NCI-H82 (cell line): ENCODE measurements at regions not wholly inside any gene's neighbourhood (a gene's known extent, or its start where the extent isn't known, plus 50 kb on each side); places are given as distances from the start of the nearest gene placed in this dataset.
"Not testable (repeated sequence)": the region's sequence is repeated elsewhere in the genome, so short reads cannot be mapped to it uniquely, and the experiment has no call there.

Experiments used
- DNase-seq: peaks from one replicate; lab custom pipeline; 2025; lab: John Stamatoyannopoulos, UW

DNA sequence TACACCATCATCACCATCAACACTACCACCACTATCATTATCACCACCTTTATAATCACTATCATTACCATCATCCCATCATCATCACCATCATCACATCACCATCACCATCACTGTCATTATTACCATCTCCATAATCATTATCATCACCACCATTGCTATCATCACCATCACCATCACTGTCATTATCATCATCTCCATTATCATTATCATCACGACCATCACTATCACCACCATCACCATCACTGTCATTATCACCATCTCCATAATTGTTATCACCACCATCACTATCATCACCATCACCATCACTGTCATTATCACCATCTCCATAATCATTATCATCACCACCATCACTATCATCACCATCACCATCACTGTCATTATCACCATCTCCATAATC is 279.6 kb upstream of the HS6ST1 start:
- DNase-seq, result not testable (repeated sequence)

DNA sequence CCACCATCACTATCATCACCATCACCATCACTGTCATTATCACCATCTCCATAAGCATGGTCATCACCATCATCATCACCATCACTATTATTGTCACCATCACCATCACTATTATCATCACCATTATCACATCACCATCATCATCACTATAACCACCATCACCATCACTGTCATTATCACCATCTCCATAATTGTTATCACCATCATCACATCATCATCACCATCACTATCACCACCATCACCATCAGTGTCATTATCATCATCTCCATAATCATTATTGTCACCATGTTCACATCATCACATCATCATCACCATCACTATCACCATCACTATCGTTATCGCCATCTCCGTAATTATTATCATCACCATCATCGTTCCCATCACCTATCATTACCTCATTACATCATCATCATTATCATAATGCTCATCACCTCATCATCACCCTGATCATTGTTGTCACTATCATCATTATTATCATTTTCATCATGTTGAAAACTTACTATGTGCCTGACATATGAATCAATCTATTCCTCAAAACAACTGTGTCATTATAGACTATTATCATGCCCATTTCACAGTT is 280.3 kb upstream of the HS6ST1 start:
- DNase-seq, result no peak

GRCh38 chr2:128599700-128600099 is 281.0 kb upstream of the HS6ST1 start:
- DNase-seq, result no peak

DNA sequence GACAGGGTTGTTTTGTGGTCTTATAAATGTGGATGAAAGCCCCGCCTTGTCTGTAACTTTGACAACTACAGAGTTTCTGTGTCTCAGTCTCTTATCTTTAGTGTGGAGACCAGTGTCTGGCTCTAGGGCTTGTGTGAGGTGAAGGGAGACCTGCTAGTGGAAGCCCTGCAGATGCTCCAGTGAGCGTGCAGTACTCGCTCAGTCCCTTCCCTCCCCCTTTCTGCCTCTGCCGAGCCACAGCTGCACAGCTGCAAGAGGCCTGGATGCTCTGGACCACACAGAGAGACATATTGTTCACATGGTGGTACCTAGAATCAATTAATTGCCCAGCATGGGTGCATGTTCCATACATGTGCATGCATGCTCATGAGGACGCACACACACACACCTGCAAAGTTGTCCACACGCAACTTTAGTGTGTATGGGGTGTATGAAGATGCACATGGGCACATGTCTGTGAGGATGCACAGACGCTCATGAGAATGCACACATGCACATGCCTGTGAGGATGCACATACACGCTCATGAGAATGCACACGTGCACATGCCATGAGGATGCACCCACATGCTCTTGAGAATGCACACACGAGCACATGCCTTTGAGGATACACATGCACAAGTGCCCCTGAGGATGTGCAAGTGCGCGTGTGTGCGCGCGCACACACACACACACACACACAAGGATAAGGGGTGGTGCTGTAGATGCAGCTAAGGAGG is 282.1 kb upstream of the HS6ST1 start:
- DNase-seq, result no peak

DNA sequence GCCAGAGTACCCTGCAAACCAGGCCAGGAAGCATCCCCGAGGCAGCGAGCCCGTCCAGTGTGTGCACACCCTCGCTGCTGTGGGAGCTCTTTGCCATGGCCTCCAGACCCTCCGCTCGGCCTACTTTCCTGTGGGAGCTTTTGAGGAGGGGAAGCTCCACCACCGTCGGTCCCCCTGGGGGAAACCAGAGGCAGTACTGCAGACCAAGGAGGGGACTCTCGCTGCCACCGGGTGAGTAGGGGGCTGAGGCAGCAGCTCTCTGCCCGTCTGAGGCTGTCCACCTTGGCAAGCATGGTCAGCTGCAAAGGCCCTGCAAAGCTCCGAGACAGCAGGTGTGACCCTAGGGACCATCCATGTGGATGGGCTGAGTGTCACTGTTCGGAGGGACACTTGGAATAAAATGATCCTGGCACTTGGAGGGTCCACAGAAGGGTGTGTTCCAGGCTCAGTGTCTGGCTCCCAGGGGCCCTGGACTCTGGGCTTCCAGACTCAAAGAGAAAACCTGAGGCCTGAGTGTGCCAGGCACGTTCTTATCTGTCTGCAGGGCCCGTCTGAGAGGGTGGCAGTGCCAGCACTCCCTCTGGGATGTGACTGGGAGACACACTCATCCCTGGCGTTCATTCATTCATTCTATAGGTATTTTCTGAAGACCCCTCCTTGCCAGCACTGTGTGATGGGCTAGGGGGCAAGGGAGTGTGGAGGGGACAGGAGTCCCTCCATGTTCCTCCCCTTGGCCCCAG is 282.8 kb upstream of the HS6ST1 start:
- no peak for DNase-seq

DNA sequence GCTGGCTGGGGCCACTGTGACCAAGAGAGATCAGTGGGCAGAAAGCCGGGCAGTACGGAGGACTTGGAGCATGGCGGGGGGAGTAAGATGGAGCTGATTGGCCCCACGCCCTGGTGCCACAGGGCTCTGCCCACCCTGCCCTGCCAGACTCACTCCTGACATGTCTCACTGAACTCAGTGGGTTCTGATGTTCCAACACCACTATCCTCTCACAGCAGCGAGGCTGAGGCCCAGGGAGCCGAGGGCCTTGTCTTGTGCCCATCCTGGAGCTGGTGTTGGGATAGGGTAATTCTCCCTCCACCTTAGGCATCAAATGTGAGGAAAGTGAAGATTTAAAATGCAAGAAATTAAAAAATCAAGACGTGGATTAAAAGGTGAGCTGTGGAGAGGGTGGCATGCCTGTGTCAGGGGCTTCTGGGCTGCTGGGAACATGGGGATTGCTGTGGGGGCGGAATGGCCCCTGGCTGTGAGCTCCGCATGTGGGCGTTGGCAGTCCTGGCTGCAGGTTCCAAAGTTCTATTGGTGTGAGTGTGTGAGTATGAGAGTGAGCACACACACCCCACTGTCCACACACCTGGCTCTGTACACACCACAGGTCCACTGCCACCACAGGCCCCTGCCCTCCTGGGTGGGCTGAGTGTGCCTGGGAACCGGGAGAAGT is 283.5 kb upstream of the HS6ST1 start:
- no peak for DNase-seq

- no peak for DNase-seq
Measured at GRCh38 chr2:128602699-128603101, 284.0 kb upstream of the HS6ST1 start.

- no peak for DNase-seq
Measured at GRCh38 chr2:128603411-128603924, 284.8 kb upstream of the HS6ST1 start.

- DNase-seq, result no peak
Measured at GRCh38 chr2:128604045-128604444, 285.4 kb upstream of the HS6ST1 start.

DNA sequence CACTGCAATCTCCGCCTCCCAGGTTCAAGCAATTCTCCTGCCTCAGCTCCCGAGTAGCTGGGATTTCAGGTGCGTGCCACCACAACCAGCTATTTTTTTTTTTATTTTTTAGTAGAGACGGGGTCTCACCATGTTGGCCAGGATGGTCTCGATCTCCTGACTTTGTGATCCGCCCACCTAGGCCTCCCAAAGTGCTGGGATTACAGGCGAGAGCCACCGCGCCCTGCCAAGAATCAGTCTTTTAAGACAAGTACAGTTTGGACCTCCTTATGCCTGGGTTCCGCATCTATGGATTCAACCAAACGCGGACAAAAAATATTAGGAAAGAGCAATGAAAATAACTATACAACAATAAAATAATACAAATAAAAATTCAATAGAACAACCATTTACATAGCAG is 285.9 kb upstream of the HS6ST1 start:
- not testable (repeated sequence) for DNase-seq

- no peak for DNase-seq
Measured at GRCh38 chr2:128605421-128605820, 286.8 kb upstream of the HS6ST1 start.

DNA sequence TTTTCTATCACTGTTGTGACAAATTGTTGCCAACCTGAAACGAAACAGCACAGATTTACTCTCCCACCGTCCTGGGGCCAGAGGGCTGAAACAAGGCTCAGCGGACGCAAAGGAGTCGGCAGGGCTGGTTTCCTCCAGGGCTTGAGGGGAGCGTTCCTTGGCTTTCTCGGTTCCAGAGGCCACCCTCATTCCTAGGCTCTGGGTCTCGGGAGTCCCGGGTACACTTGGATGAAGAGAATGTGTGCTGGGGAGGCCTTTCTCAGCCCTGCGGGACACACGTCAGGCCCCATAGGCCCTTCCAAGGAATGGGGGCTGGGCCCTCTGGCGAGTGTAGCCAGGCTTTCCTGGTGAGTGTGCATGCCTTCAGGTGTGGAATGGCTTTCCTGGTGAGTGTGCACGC is 287.3 kb upstream of the HS6ST1 start:
- no peak for DNase-seq

DNA sequence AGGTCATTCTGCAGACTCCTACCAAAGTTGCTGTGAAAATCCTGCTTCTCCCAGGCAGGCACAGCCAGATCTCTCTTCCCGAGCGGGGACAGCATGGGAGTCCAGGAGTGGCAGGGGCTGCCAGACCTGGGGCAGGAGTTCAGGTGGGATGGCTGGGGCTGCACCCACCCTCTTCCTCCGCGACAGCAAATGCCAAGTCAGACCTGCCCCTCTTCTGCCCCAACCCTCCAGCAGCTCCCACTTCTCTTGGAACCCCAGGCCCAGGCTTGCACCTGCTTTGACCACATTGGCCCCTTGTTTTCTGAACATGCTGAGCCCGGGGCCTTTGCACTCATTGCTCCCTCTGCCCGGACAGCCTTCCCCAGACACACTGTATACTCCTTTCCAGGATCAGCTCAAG is 288.2 kb upstream of the HS6ST1 start:
- no peak for DNase-seq

DNA sequence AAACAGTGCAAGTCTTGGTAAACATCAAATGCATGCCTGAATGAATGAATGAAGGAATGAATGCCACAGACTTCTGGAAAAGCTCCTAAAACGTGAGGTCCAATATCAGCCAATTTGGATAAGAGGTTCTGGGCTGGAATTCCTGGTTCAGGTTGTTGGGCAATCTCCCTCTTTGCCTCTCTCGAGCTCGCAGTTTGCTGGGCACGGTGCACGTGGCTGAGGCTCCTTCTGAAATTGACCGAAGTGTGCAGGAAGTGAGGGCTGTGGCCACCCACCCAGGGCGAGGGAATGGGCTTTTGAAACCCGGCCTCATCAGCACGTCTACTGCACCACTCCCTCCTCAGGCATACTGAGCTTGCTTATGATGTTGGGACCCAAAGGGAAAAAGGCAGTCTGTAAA is 288.8 kb upstream of the HS6ST1 start:
- no peak for DNase-seq

DNA sequence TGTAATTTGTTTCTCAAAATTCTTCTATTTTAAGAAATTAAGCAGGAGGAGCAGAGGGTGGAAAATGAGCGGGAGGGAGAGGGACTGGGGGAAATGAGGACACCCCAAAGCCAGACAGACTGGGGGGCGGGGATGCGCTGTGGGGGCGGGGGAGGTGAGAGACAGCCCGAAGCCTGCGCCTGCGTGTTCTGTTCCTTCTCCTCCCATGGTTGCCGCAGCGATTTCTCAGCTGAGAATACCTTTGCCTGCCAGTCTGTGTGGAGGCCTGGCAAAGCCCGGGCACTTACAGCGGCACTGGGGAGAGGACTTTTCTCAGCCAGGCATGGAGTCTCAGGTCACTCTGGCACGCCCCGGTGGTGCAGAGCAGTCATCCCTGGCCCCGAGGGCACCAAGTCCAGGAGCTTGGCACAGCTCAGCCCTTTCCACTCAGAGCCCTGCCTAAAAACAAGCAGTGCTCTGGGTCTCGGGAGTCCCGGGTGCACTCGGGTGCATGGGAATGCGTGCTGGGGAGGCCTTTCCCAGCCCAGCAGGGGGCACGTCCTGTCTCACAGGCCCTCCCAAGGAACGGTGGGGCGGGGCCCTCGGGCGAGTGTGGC is 289.3 kb upstream of the HS6ST1 start:
- peak; percentile 40 for DNase-seq

DNA sequence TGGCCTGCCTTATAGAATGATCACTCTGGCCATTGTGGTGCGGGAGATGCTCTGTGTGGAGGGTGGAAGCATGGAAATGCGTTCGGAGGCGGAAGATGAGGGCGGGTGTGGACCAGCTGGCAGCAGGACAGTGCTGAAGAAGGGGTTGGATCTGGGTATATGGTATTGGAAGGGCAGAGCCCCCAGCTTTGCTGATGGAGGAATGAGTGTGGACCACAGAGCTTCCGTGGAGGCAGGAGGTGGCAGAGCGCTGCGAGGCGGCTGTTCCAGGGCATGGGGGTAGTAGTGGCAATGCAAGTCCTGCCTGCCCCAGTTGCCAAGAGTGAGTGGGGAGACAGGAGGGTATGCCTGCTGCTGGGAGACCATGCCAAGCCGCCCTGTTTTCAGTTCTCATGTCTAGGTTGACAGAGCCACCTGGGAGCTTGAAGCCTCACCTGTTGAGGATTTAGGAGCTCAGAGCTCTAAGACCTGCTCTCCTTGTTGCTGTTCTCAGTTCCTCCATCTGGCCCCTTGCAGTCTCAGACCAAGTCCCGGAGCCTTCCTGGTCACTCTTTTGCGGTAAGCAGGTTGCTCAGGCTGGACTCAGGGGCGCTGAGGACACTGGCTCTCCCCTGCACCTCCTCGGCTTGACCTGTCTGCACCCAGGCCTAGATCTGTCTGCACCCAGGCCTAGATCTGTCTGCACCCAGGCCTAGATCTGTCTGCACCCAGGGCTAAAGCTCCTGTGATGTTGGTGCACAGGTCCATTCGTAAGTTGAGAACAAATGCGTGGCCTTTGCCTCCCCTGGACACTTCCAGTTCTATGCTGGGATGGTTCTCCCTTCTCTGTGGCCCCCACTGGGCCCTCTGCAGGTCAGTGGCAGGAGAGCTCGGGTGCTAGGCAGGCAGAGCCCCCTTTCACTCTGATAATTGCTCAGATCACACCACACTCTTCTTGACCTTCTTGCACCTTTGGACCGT is 290.5 kb upstream of the HS6ST1 start:
- DNase-seq, result no peak

GRCh38 chr2:128610496-128610895 is 291.8 kb upstream of the HS6ST1 start:
- no peak for DNase-seq

GRCh38 chr2:128611421-128612320 is 293.0 kb upstream of the HS6ST1 start:
- no peak for DNase-seq

GRCh38 chr2:128612628-128613027 is 294.0 kb upstream of the HS6ST1 start:
- DNase-seq, result no peak

- DNase-seq, result no peak
Measured at GRCh38 chr2:128613351-128613750, 294.7 kb upstream of the HS6ST1 start.
